ENCODE measurements at regions not wholly inside any gene's neighbourhood (a gene's known extent, or its start where the extent isn't known, plus 50 kb on each side); places are given as distances from the start of the nearest gene placed in this dataset.

- no peak overlapping the region for H3K27ac Mint-ChIP-seq
- Histone ChIP-seq H2BK12ac (ENCODE audit: insufficient read length, low read depth, low read length) (no peak overlapping the region), H2BK15ac (ENCODE audit: low read depth, low read length) (no peak overlapping the region), H2BK5ac (ENCODE audit: insufficient read length, low read length) (no peak overlapping the region), H3K27ac (ENCODE audit: insufficient read length, low read depth, low read length) (no peak overlapping the region), H3K9me3 (ENCODE audit: control insufficient read depth, low read depth, low read length) (no peaks in the 10 kb centered on the region), H3K56ac (ENCODE audit: insufficient read length, low read depth, low read length) (no peak overlapping the region), H3K4ac (ENCODE audit: low read depth, low read length) (no peak overlapping the region), H3K4me1 (ENCODE audit: insufficient read depth, low read length) (no peaks in the 10 kb centered on the region), H2AK5ac (ENCODE audit: insufficient read length, low read length) (no peak overlapping the region), H4K5ac (ENCODE audit: insufficient read length, low read depth, low read length) (no peak overlapping the region), H3T11ph (ENCODE audit: low read length) (no peak overlapping the region), H3K9ac (ENCODE audit: extremely low read depth, insufficient read length, low read length) (no peak overlapping the region), H3K27me3 (ENCODE audit: insufficient read depth, low read length) (no peaks in the 10 kb centered on the region), H4K8ac (replicated peaks; ENCODE audit: insufficient read length, low read depth, low read length) (no peak overlapping the region), H3K4me2 (ENCODE audit: insufficient read depth, insufficient read length, low read length) (no peak overlapping the region), H2BK120ac (ENCODE audit: low read depth, low read length, poor library complexity, severe bottlenecking) (no peak overlapping the region), H3K18ac (ENCODE audit: insufficient read length, low read depth, low read length) (no peak overlapping the region), H3K23ac (ENCODE audit: insufficient read length, low read depth, low read length) (no peak overlapping the region), H3K79me2 (ENCODE audit: insufficient read depth, low read length) (no peaks in the 10 kb centered on the region), H3K79me1 (ENCODE audit: insufficient read depth, low read depth, low read length, poor library complexity, severe bottlenecking) (no peaks in the 10 kb centered on the region), H2BK20ac (ENCODE audit: low read depth, low read length, poor library complexity, severe bottlenecking) (no peak overlapping the region), H3K14ac (ENCODE audit: insufficient read depth, low read length) (no peak overlapping the region), H2AFZ (ENCODE audit: low read length) (no peak overlapping the region), H4K20me1 (ENCODE audit: control insufficient read depth, insufficient read depth, insufficient read length) (no peaks in the 10 kb centered on the region), H4K91ac (ENCODE audit: insufficient read length, low read depth, low read length) (no peak overlapping the region), H3K23me2 (ENCODE audit: insufficient read length, low read depth, low read length, poor library complexity, severe bottlenecking) (no peaks in the 10 kb centered on the region)
- no peak for DNase-seq
- no peak for TF ChIP-seq CTCF (conservative IDR thresholded peaks at IDR 0.05)
- peaks cover 2% of the 10 kb centered on the region in 2 experiments; a peak in 3 of 5 replicates for H3K9me3 Mint-ChIP-seq
- no peaks in the 10 kb centered on the region for H3K27me3 Mint-ChIP-seq (ENCODE audit: low read depth)
- H3K36me3 Mint-ChIP-seq (ENCODE audit: insufficient read depth in 1 of 3, low read depth in 3 of 3), result peaks cover 0 to 4% (median 3%) of the 10 kb centered on the region in 3 experiments; a peak in 2 of 7 replicates
- no CpG with 5 or more reads among the region's 8 CpGs for WGBS (ENCODE audit: extremely low coverage, insufficient read length, low lambda C conversion rate)
- peaks cover 3 to 8% of the 10 kb centered on the region in 2 experiments; a peak in 3 of 4 replicates for H3K4me1 Mint-ChIP-seq
- no peak overlapping the region for H3K4me3 Mint-ChIP-seq
These were observed 1091.8 kb upstream of the NXPH2 start for GRCh38 chr2:139872032-139872431.
